Cardiac muscle cell (in vitro differentiated cells and primary cell): ENCODE measurements at regions not wholly inside any gene's neighbourhood (a gene's known extent, or its start where the extent isn't known, plus 50 kb on each side); places are given as distances from the start of the nearest gene placed in this dataset.

ENCODE experiments used
- DNase-seq, 2 donors: peaks; one replicate each; pipeline versions ENCODE4 v3.0.0 to v3.0.0-alpha.2; 2010 to 2017; ENCODE audit warnings: low read depth in 1 of 2, low spot score in 1 of 2
- H3K27ac ChIP-seq: fragments of 200-600 bp; sonication (generic); 2 replicates; pipeline ENCODE4 v1.5.1; 2016
- H3K27me3 ChIP-seq: fragments of 200-600 bp; sonication (generic); 2 replicates; pipeline ENCODE4 v1.6.0; 2016; ENCODE audit warnings: control low read depth
- H3K36me3 ChIP-seq: fragments of 200-600 bp; sonication (generic); 2 replicates; pipeline ENCODE4 v1.5.1; 2016; ENCODE audit warnings: control low read depth
- H3K4me1 ChIP-seq: fragments of 200-600 bp; sonication (generic); 2 replicates; pipeline ENCODE4 v1.8.1; 2017; ENCODE audit warnings: low read depth, mild to moderate bottlenecking, mixed run types
- H3K4me3 ChIP-seq: fragments of 200-600 bp; sonication (generic); 2 replicates; pipeline ENCODE4 v1.5.1; 2016; ENCODE audit warnings: mild to moderate bottlenecking
- H3K9me3 ChIP-seq: fragments of 200-600 bp; sonication (generic); 2 replicates; pipeline ENCODE4 v1.5.1; 2017; ENCODE audit warnings: low read depth, mild to moderate bottlenecking, control low read depth
- CTCF ChIP-seq: IDR thresholded peaks from 2 replicates; pipeline ENCODE4 v1.5.1; 2012; ENCODE audit warnings: low read depth, mild to moderate bottlenecking, low read length

GRCh38 chr2:150647943-150648342 is 160.5 kb upstream of the RND3 start:
- DNase-seq, result no peak
- Histone ChIP-seq H3K27me3 (no peaks in the 10 kb centered on the region), H3K4me3 (no peak overlapping the region), H3K9me3 (no peaks in the 10 kb centered on the region), H3K4me1 (no peaks in the 10 kb centered on the region), H3K36me3 (no peaks in the 10 kb centered on the region), H3K27ac (no peak overlapping the region)
- no peak for TF ChIP-seq CTCF

- H3K4me3 ChIP-seq, result no peak overlapping the region
- no peaks in the 10 kb centered on the region for H3K4me1 ChIP-seq
- H3K36me3 ChIP-seq, result no peaks in the 10 kb centered on the region
- no peaks in the 10 kb centered on the region for H3K9me3 ChIP-seq
- no peak for TF ChIP-seq CTCF
- no peak for DNase-seq
- H3K27me3 ChIP-seq, result no peaks in the 10 kb centered on the region
- H3K27ac ChIP-seq, result no peak overlapping the region
Measured at GRCh38 chr2:150646746-150647145, 159.3 kb upstream of the RND3 start.

GRCh38 chr2:150644298-150645067 is 157.0 kb upstream of the RND3 start:
- H3K4me3 ChIP-seq, result no peak overlapping the region
- no peaks in the 10 kb centered on the region for H3K36me3 ChIP-seq
- H3K4me1 ChIP-seq, result no peaks in the 10 kb centered on the region
- no peaks in the 10 kb centered on the region for H3K27me3 ChIP-seq
- H3K9me3 ChIP-seq, result no peaks in the 10 kb centered on the region
- no peak overlapping the region for H3K27ac ChIP-seq
- DNase-seq, result peak in 1 of 2 donors; percentile 73
- no peak for TF ChIP-seq CTCF

DNA sequence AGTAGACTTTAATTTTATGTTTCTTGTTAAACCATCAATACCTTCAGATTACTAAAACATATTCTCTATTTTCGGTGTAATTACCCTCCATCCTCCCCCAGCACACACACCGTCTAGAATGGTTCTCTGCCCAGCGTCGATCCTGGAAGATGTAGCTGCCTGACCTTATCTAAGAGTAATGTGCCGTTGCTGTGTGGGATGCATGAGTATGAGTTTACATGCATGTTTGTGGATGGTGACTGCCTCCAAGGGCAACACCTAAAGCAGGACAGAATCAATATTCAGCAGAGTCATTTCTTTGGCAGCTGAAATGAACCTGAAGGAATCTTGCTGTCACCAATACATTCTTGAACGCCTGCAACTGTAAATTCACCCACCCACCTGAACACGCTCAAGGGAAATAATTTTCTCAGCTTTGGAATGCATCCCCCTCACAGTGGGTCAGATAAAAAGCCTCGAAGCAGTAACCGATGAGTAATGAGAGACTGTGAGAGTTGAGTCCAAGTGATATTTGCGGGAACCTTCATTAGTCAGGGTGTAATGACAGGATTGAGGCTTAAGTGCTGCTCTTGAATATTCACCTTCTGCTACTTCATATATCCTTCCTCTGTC is 155.8 kb upstream of the RND3 start:
- no peaks in the 10 kb centered on the region for H3K36me3 ChIP-seq
- peak in 1 of 2 donors; percentile 64 for DNase-seq
- H3K27ac ChIP-seq, result no peak overlapping the region
- no peaks in the 10 kb centered on the region for H3K4me1 ChIP-seq
- no peaks in the 10 kb centered on the region for H3K9me3 ChIP-seq
- no peak overlapping the region for H3K4me3 ChIP-seq
- H3K27me3 ChIP-seq, result no peaks in the 10 kb centered on the region
- no peak for TF ChIP-seq CTCF

DNA sequence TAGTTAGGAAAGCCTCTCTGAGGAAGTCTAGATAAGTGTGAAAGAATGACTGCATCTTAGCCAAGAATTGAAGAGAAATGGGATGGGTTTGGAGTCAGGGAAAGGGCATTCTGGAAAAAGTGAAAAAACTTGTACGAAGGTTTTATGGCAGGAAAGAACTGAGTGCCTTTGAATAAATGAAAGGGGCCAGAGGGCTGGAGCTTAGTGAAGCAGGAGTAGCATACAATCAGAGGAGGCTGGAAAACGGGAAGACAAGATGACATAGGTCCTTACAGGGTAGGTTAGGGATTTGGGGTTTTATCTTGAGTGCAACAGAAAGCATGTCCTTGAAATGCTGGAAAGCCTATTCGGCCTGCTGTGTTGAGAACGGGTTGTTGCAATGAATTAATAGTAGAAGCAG is 152.6 kb upstream of the RND3 start:
- no peak overlapping the region for H3K27ac ChIP-seq

More for the DNA sequence above, 152.6 kb upstream of the RND3 start:
- no peak overlapping the region for H3K4me3 ChIP-seq
- H3K4me1 ChIP-seq, result peaks cover 3% of the 10 kb centered on the region
- no peak for TF ChIP-seq CTCF
- no peaks in the 10 kb centered on the region for H3K27me3 ChIP-seq
- H3K9me3 ChIP-seq, result no peaks in the 10 kb centered on the region
- peak in 1 of 2 donors; percentile 57 for DNase-seq
- no peaks in the 10 kb centered on the region for H3K36me3 ChIP-seq
